Activated CD8-positive, alpha-beta T cell treated with anti-CD3 and anti-CD28 coated beads, Interleukin-2, amount 10 ng/mL, durations not matched to agents 7 days and 5 days (primary cell): ENCODE measurements at regions not wholly inside any gene's neighbourhood (a gene's known extent, or its start where the extent isn't known, plus 50 kb on each side); places are given as distances from the start of the nearest gene placed in this dataset.

Experiments used
- ATAC-seq: fragments of 150-1000 bp; cut with Tn5 transposase; one replicate; pipeline ENCODE4 v1.10.0; 2021; ENCODE audit warnings: moderate library complexity
- CTCF ChIA-PET: fragments of 350-600 bp; sonication (Branson Sonifier 250); formaldehyde crosslinking; loops from one replicate; lab custom pipeline; 2021; ENCODE audit warnings: antibody characterized with exemption; lab: Charles Lee
- POLR2A ChIA-PET: fragments of 350-600 bp; sonication (Branson Sonifier 250); formaldehyde crosslinking; loops from one replicate; lab custom pipeline; 2021; ENCODE audit warnings: antibody characterized with exemption; lab: Charles Lee
- DNase-seq: peaks from one replicate; pipeline ENCODE4 v3.0.0-alpha.2; 2020
- H3K27ac Mint-ChIP-seq: one replicate; pipeline ENCODE4 v1.8.0; 2021; ENCODE audit warnings: mild to moderate bottlenecking, mixed read lengths
- H3K27me3 Mint-ChIP-seq: one replicate; pipeline ENCODE4 v1.8.0; 2021; ENCODE audit warnings: low read depth, mixed read lengths
- H3K36me3 Mint-ChIP-seq: one replicate; pipeline ENCODE4 v1.8.0; 2021; ENCODE audit warnings: low read depth, mixed read lengths
- H3K4me1 Mint-ChIP-seq: one replicate; pipeline ENCODE4 v1.8.0; 2021; ENCODE audit warnings: low read depth, mixed read lengths
- H3K4me3 Mint-ChIP-seq: one replicate; pipeline ENCODE4 v1.8.0; 2021; ENCODE audit warnings: mild to moderate bottlenecking, mixed read lengths
- H3K9me3 Mint-ChIP-seq: one replicate; pipeline ENCODE4 v1.8.0; 2022; ENCODE audit warnings: mixed read lengths; ENCODE audit not compliant: insufficient read depth

DNA sequence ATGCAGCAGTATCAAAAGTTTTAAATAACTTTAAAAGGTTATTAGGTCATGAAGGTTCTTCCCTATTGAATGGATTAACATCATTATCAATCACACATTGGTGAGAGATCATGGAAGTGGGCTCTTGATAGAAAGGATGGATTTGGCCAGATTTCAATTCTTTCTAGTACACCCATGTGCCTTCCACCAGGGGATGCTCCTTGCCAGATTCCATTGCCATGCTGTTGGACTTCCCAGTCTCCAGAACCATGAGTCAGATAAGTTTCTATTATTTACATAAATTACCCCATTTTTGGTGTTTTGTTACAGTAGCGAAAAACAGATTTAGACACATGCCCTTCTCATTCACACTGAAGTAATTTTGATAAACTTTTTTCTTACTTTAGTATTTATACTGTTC lies 1010.6 kb upstream of the C9orf72 start:
- no peaks in the 10 kb centered on the region for H3K36me3 Mint-ChIP-seq

DNA sequence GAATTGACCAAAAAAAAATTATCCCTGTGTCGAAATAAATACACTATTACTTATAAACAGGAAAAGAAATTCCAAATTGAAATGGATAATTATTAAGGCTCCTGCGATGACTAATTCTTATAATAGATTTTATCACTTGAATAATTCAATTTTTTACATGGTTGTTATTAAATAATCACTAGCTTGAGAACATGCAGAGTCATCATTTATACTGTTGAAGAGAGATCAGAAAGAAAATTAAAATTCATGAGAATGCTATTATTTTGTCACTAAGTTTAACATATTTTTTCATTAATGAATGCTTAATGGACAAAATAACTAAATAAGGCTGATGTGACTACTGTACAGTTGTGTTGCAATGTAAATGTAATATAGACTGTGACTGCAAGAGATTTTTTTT lies 1011.3 kb upstream of the C9orf72 start:
- peaks cover 11% of the 10 kb centered on the region for H3K9me3 Mint-ChIP-seq
- no peak for ATAC-seq
- no peak for DNase-seq
- POLR2A ChIA-PET: no interaction called here
- no peaks in the 10 kb centered on the region for H3K36me3 Mint-ChIP-seq
- no peaks in the 10 kb centered on the region for H3K27me3 Mint-ChIP-seq
- no peaks in the 10 kb centered on the region for H3K4me1 Mint-ChIP-seq
- no peak overlapping the region for H3K4me3 Mint-ChIP-seq
- CTCF ChIA-PET: no interaction called here
- no peak overlapping the region for H3K27ac Mint-ChIP-seq

More for the DNA sequence above, 1010.6 kb upstream of the C9orf72 start:
- POLR2A ChIA-PET: no interaction called here
- peaks cover 11% of the 10 kb centered on the region for H3K9me3 Mint-ChIP-seq
- H3K4me3 Mint-ChIP-seq: no peak overlapping the region
- no peak overlapping the region for H3K27ac Mint-ChIP-seq
- CTCF ChIA-PET: no interaction called here
- no peaks in the 10 kb centered on the region for H3K27me3 Mint-ChIP-seq
- DNase-seq: no peak
- no peak for ATAC-seq
- H3K4me1 Mint-ChIP-seq: no peaks in the 10 kb centered on the region

GRCh38 chr9:28587052-28587451 lies 1013.8 kb upstream of the C9orf72 start:
- H3K27me3 Mint-ChIP-seq: no peaks in the 10 kb centered on the region
- H3K27ac Mint-ChIP-seq: no peak overlapping the region
- POLR2A ChIA-PET: no interaction called here

DNA sequence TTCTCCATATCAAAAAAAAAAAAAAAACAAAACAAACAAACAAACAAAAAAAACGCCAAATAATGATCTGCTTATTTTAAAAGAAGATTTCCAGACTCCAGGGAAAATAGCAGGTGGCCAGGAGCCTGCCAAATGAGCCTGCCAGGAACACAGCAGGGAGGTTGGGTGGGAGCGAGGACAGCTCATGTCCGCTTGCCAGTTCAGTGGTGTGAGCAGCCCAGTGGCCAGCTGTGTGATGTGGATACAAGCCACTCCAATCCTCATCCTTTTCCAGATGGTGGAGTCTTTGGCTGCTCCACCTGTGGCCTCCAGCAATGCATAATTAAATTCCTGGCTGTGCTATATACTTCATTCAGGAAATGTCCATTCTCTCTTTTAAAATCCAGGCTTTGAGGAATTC lies 1025.1 kb upstream of the C9orf72 start:
- Mint-ChIP-seq H3K4me1 (no peaks in the 10 kb centered on the region), H3K36me3 (no peaks in the 10 kb centered on the region), H3K9me3 (peaks cover 5% of the 10 kb centered on the region), H3K27me3 (no peaks in the 10 kb centered on the region), H3K27ac (no peak overlapping the region), H3K4me3 (no peak overlapping the region)
- POLR2A ChIA-PET: no interaction called here
- CTCF ChIA-PET: no interaction called here
- DNase-seq (no peak), ATAC-seq (no peak)

More at GRCh38 chr9:28587052-28587451, 1013.8 kb upstream of the C9orf72 start:
- Mint-ChIP-seq H3K4me3 (no peak overlapping the region), H3K4me1 (no peaks in the 10 kb centered on the region), H3K9me3 (peaks cover 11% of the 10 kb centered on the region), H3K36me3 (no peaks in the 10 kb centered on the region)
- no peak for ATAC-seq
- CTCF ChIA-PET: no interaction called here
- DNase-seq: no peak

DNA sequence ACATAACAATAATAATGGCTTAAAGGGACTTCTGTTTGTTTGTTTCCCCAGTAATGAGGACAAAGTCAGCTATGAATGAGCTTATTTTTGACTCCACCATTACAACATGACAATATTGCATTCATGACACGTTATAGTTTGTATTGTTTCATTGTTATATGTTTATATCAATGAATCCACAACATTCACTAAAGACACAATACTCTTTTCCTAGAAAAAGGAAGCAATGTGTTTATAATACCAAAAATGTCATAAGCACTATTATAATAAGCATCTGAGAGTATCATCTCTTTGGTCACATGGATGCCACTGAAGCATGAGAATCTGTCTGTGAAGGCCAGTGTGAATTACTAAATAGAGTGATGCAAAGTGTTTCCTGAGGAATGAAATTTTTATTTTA lies 1026.9 kb upstream of the C9orf72 start:
- Mint-ChIP-seq H3K4me1 (no peaks in the 10 kb centered on the region), H3K36me3 (no peaks in the 10 kb centered on the region), H3K9me3 (no peaks in the 10 kb centered on the region), H3K4me3 (no peak overlapping the region), H3K27me3 (no peaks in the 10 kb centered on the region), H3K27ac (no peak overlapping the region)
- ATAC-seq: no peak
- no peak for DNase-seq
- CTCF ChIA-PET: no interaction called here
- POLR2A ChIA-PET: no interaction called here

DNA sequence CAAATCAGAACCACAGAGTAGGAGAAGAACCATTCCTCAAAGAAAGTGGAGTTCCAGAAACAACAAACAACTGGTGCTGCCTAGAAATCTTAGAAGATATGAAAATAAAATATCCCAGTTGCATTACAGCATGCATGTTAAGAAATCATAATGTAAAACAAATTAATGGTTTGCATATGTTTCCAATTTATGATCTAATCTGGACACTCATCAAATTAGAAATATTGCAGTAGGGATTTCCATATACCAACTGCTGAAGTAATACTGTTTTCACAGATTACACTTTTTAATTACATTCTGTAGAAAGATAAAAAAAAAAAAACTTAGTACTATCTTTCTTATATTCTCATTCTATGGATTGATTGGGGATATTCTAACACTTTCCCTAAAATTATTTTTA lies 1034.6 kb upstream of the C9orf72 start:
- Mint-ChIP-seq H3K36me3 (no peaks in the 10 kb centered on the region), H3K9me3 (no peaks in the 10 kb centered on the region), H3K27me3 (no peaks in the 10 kb centered on the region), H3K27ac (no peak overlapping the region), H3K4me1 (no peaks in the 10 kb centered on the region), H3K4me3 (no peak overlapping the region)
- ChIA-PET CTCF (no interaction called here), POLR2A (no interaction called here)
- ATAC-seq (no peak), DNase-seq (no peak)

- DNase-seq: no peak
- ATAC-seq: no peak
- Mint-ChIP-seq H3K4me1 (no peaks in the 10 kb centered on the region), H3K4me3 (no peak overlapping the region), H3K36me3 (no peaks in the 10 kb centered on the region), H3K9me3 (no peaks in the 10 kb centered on the region), H3K27ac (no peak overlapping the region), H3K27me3 (no peaks in the 10 kb centered on the region)
- ChIA-PET CTCF (no interaction called here), POLR2A (no interaction called here)
Measured at GRCh38 chr9:28610339-28610738, 1037.1 kb upstream of the C9orf72 start.

DNA sequence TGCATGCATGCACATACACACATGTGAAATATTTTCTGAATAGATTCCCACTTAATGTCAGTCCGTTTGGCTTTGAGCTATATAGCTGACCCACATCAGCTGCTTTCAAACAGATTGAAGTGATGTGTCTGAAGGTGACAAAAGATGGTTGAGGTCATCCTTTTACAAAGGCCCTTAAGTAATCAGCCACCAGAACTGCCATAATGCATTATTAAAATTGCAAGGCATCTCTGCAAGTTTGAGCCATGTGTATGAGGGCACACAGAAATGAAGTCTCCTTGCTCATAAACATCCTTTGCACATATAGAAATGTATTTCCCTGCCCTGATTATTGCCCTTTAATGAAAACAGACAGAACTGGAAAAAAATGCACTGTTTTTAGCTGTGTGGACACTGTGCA lies 1043.0 kb upstream of the C9orf72 start:
- no peak overlapping the region for H3K4me3 Mint-ChIP-seq
- H3K36me3 Mint-ChIP-seq: no peaks in the 10 kb centered on the region
- ATAC-seq (no peak), DNase-seq (no peak)
- CTCF ChIA-PET: no interaction called here
- no peaks in the 10 kb centered on the region for H3K27me3 Mint-ChIP-seq
- no peaks in the 10 kb centered on the region for H3K4me1 Mint-ChIP-seq
- H3K9me3 Mint-ChIP-seq: no peaks in the 10 kb centered on the region
- POLR2A ChIA-PET: no interaction called here
- H3K27ac Mint-ChIP-seq: no peak overlapping the region

DNA sequence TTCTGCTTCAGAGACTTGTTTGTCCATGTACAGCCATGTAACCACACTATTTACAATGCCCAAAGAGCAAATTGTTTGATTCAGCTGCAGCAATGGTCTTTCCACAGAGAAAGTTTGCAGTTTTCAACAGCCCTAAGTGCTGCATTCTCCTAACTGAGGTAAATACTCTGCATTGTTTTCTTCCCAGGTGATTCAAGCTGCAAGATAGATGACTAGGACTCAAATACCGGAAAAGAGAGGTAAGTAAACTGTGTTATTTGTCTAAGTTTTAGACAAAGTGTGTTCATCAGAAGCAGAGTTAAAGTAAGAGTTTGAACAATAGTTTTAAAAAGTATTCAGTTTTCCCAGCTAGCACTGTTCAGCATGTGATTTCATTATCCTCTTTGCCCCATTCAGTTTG lies 1046.7 kb upstream of the C9orf72 start:
- DNase-seq: no peak
- ChIA-PET POLR2A (no interaction called here), CTCF (no interaction called here)
- no peaks in the 10 kb centered on the region for H3K27me3 Mint-ChIP-seq
- no peak for ATAC-seq
- H3K4me3 Mint-ChIP-seq: no peak overlapping the region
- no peaks in the 10 kb centered on the region for H3K36me3 Mint-ChIP-seq
- no peaks in the 10 kb centered on the region for H3K4me1 Mint-ChIP-seq
- H3K27ac Mint-ChIP-seq: no peak overlapping the region
- H3K9me3 Mint-ChIP-seq: peaks cover 12% of the 10 kb centered on the region

DNA sequence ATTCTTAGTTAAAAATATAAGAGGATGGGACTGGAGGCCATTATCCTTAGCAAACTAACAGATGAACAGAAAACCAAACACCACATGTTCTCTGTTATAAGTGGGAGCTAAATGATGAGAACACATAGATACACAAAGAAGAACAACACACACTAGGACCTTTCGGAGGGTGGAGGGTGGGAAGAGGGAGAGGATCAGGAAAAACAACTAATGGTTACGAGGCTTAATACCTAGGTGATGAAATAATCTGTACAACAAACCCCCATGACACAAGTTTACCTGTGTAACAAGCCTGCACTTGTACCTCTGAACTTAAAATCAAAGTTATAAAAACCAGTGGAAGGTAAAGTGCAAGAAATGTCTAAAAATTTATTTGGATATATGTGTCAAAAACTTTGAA lies 1047.4 kb upstream of the C9orf72 start:
- H3K27me3 Mint-ChIP-seq: no peaks in the 10 kb centered on the region
- DNase-seq (no peak), ATAC-seq (no peak)
- H3K4me1 Mint-ChIP-seq: no peaks in the 10 kb centered on the region
- ChIA-PET POLR2A (no interaction called here), CTCF (no interaction called here)
- no peaks in the 10 kb centered on the region for H3K36me3 Mint-ChIP-seq
- H3K27ac Mint-ChIP-seq: no peak overlapping the region
- H3K4me3 Mint-ChIP-seq: no peak overlapping the region
- peaks cover 12% of the 10 kb centered on the region for H3K9me3 Mint-ChIP-seq

DNA sequence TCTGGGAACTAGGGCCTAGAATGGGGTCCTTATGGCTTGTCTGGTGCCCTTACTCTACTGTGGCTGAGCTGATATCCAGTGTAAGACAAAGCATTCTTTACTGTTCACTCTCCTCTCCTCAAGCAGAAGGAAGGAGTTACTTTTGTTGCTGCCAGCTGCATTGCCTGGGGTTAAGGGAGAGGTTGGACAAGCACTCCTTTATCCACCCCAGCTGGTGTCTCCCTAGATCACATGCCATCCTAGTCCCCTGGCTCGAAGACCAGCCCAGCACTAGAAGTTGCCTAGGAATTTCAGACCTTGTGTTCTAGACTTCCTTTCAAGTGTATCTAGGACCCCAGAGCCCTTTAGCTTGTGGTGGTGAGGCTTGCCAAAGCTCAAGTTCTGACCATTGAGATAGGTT lies 1051.5 kb upstream of the C9orf72 start:
- ATAC-seq (no peak), DNase-seq (no peak)
- Mint-ChIP-seq H3K4me1 (no peaks in the 10 kb centered on the region), H3K27me3 (no peaks in the 10 kb centered on the region), H3K9me3 (peaks cover 12% of the 10 kb centered on the region), H3K27ac (no peak overlapping the region), H3K36me3 (no peaks in the 10 kb centered on the region), H3K4me3 (no peak overlapping the region)
- POLR2A ChIA-PET: no interaction called here
- CTCF ChIA-PET: no interaction called here

GRCh38 chr9:28628031-28628430 lies 1054.8 kb upstream of the C9orf72 start:
- no peak for DNase-seq
- ChIA-PET POLR2A (no interaction called here), CTCF (no interaction called here)
- no peaks in the 10 kb centered on the region for H3K36me3 Mint-ChIP-seq
- H3K27me3 Mint-ChIP-seq: no peaks in the 10 kb centered on the region
- H3K27ac Mint-ChIP-seq: no peak overlapping the region
- H3K4me3 Mint-ChIP-seq: no peak overlapping the region
- peaks cover 10% of the 10 kb centered on the region for H3K9me3 Mint-ChIP-seq
- no peaks in the 10 kb centered on the region for H3K4me1 Mint-ChIP-seq
- ATAC-seq: no peak

GRCh38 chr9:28648723-28649122 lies 1075.4 kb upstream of the C9orf72 start:
- H3K36me3 Mint-ChIP-seq: no peaks in the 10 kb centered on the region
- no peak for ATAC-seq
- H3K9me3 Mint-ChIP-seq: no peaks in the 10 kb centered on the region
- H3K4me1 Mint-ChIP-seq: no peaks in the 10 kb centered on the region
- CTCF ChIA-PET: no interaction called here
- H3K4me3 Mint-ChIP-seq: no peak overlapping the region
- no peak for DNase-seq
- POLR2A ChIA-PET: no interaction called here
- H3K27me3 Mint-ChIP-seq: no peaks in the 10 kb centered on the region
- no peak overlapping the region for H3K27ac Mint-ChIP-seq
